GM23338 (cell line): ENCODE measurements at regions not wholly inside any gene's neighbourhood (a gene's known extent, or its start where the extent isn't known, plus 50 kb on each side); places are given as distances from the start of the nearest gene placed in this dataset.

Experiments used
- ATAC-seq: fragments of 200-7000 bp; cut with Tn5 transposase; 3 replicates; pipeline ENCODE4 v1.9.1; 2020
- DNase-seq: peaks from one replicate; pipeline ENCODE4 v3.0.0-alpha.2; 2015; ENCODE audit warnings: low spot score
- H2AFZ ChIP-seq: fragments of 200-600 bp; sonication (generic); 2 replicates; pipeline ENCODE4 v1.8.0; 2016; ENCODE audit warnings: antibody characterized with exemption, mild to moderate bottlenecking, moderate library complexity
- H3F3A ChIP-seq: fragments of 200-600 bp; sonication (generic); replicated peaks from 2 replicates; pipeline ENCODE4 v1.8.0; 2017; ENCODE audit warnings: antibody characterized with exemption, mixed run types, low read depth
- H3K27ac ChIP-seq: fragments of 200-600 bp; sonication (generic); 2 replicates; pipeline ENCODE4 v1.6.1; 2016; ENCODE audit warnings: low read depth
- H3K27me3 ChIP-seq: fragments of 200-600 bp; sonication (generic); 2 replicates; pipeline ENCODE4 v1.8.0; 2016; ENCODE audit warnings: mild to moderate bottlenecking, mixed run types, moderate library complexity; ENCODE audit not compliant: insufficient read depth
- H3K36me3 ChIP-seq: fragments of 200-600 bp; sonication (generic); 2 replicates; pipeline ENCODE4 v1.8.0; 2016; ENCODE audit warnings: mild to moderate bottlenecking; ENCODE audit not compliant: insufficient read depth
- H3K4me1 ChIP-seq: fragments of 200-600 bp; sonication (generic); 2 replicates; pipeline ENCODE4 v1.8.0; 2016; ENCODE audit warnings: mild to moderate bottlenecking, moderate library complexity; ENCODE audit not compliant: insufficient read depth
- H3K4me2 ChIP-seq: fragments of 200-600 bp; sonication (generic); 2 replicates; pipeline ENCODE4 v1.7.1; 2017; ENCODE audit warnings: mixed run types
- H3K4me3 ChIP-seq: fragments of 200-600 bp; sonication (generic); 2 replicates; pipeline ENCODE4 v1.6.1; 2016; ENCODE audit warnings: mixed run types
- H3K79me2 ChIP-seq: fragments of 200-600 bp; sonication (generic); replicated peaks from 2 replicates; pipeline ENCODE4 v1.8.0; 2017; ENCODE audit warnings: mild to moderate bottlenecking; ENCODE audit not compliant: insufficient read depth
- H3K9me2 ChIP-seq: fragments of 200-600 bp; sonication (generic); 2 replicates; pipeline ENCODE4 v1.8.0; 2017; ENCODE audit not compliant: insufficient read depth
- H4K20me1 ChIP-seq: fragments of 200-600 bp; sonication (generic); replicated peaks from 2 replicates; pipeline ENCODE4 v1.8.0; 2017; ENCODE audit warnings: mild to moderate bottlenecking; ENCODE audit not compliant: insufficient read depth
- H3K27ac Mint-ChIP-seq: 2 replicates; pipeline ENCODE4 v1.8.0; 2020; ENCODE audit warnings: inconsistent platforms, mild to moderate bottlenecking, moderate library complexity, mixed read lengths
- H3K27me3 Mint-ChIP-seq: 3 replicates; pipeline ENCODE4 v1.8.0; 2022; ENCODE audit warnings: low read depth, mild to moderate bottlenecking, moderate library complexity, mixed read lengths, inconsistent platforms; ENCODE audit not compliant: insufficient read depth, poor library complexity
- H3K36me3 Mint-ChIP-seq: 3 replicates; pipeline ENCODE4 v1.8.0; 2021; ENCODE audit warnings: low read depth, mild to moderate bottlenecking, inconsistent platforms, moderate library complexity, mixed read lengths
- H3K4me1 Mint-ChIP-seq: 3 replicates; pipeline ENCODE4 v1.8.0; 2020; ENCODE audit warnings: mild to moderate bottlenecking, inconsistent platforms, mixed read lengths
- H3K4me3 Mint-ChIP-seq: 3 replicates; pipeline ENCODE4 v1.8.0; 2021; ENCODE audit warnings: moderate library complexity, mild to moderate bottlenecking, inconsistent platforms, mixed read lengths
- H3K9me3 Mint-ChIP-seq: 3 replicates; pipeline ENCODE4 v1.8.0; 2020; ENCODE audit warnings: moderate library complexity, mild to moderate bottlenecking, inconsistent platforms, mixed read lengths
- CTCF ChIP-seq, 2 experiments: fragments of 200-600 bp in 1 of 2; sonication (generic) in 1 of 2; conservative IDR thresholded peaks; 2 replicates each; pipeline versions ENCODE4 v1.5.1 to v1.6.1; 2016 to 2017; ENCODE audit warnings: antibody characterized with exemption in 2 of 2, low read depth in 2 of 2, mild to moderate bottlenecking in 2 of 2, moderate library complexity in 1 of 2
- ETS1 ChIP-seq: IDR thresholded peaks from 2 replicates; pipeline ENCODE4 v1.6.1; 2016; ENCODE audit warnings: antibody characterized with exemption
- EZH2 ChIP-seq: fragments of 200-600 bp; sonication (generic); IDR thresholded peaks from one replicate; pipeline ENCODE4 v1.8.0; 2017; ENCODE audit warnings: antibody characterized with exemption, mild to moderate bottlenecking, low read depth; ENCODE audit not compliant: unreplicated experiment
- STAT1 ChIP-seq: IDR thresholded peaks from one replicate; pipeline ENCODE4 v1.6.1; 2016; ENCODE audit warnings: antibody characterized with exemption; ENCODE audit not compliant: unreplicated experiment
- ZNF114 ChIP-seq: fragments of 250-450 bp; sonication (Bioruptor Pico); IDR thresholded peaks from 2 replicates; pipeline ENCODE4 v1.5.0; 2020; ENCODE audit warnings: mild to moderate bottlenecking, moderate library complexity
- ZNF462 ChIP-seq: fragments of 250-450 bp; sonication (Bioruptor Pico); IDR thresholded peaks from 2 replicates; pipeline ENCODE4 v1.5.0; 2020; ENCODE audit warnings: mild to moderate bottlenecking, moderate library complexity

GRCh38 chrX:46029777-46030176, 515.4 kb downstream of the ZNF674 start:
- no peaks in the 10 kb centered on the region for H3F3A ChIP-seq
- H3K27ac Mint-ChIP-seq, result no peak overlapping the region
- no peaks in the 10 kb centered on the region for H3K9me2 ChIP-seq
- H3K4me2 ChIP-seq, result no peak overlapping the region
- H4K20me1 ChIP-seq, result no peaks in the 10 kb centered on the region
- H3K4me1 ChIP-seq, result no peaks in the 10 kb centered on the region
- ATAC-seq (no peak), DNase-seq (no peak)
- no peak overlapping the region for H3K27ac ChIP-seq
- H2AFZ ChIP-seq, result no peak overlapping the region
- H3K27me3 Mint-ChIP-seq, result no peaks in the 10 kb centered on the region
- H3K4me3 ChIP-seq, result no peak overlapping the region
- H3K9me3 Mint-ChIP-seq, result no peaks in the 10 kb centered on the region; the same call in 2 of the 3 replicates
- no peak for TF ChIP-seq STAT1
- no peak for TF ChIP-seq ZNF462 (CRISPR knock-in tag)
- TF ChIP-seq ZNF114 (CRISPR knock-in tag), result no peak
- no peak for TF ChIP-seq ETS1
- TF ChIP-seq CTCF (conservative IDR thresholded peaks at IDR 0.05; ENCODE audit: low read depth in 2 of 2), result no peak
- TF ChIP-seq EZH2, result no peak
- H3K4me1 Mint-ChIP-seq, result no peaks in the 10 kb centered on the region
- no peaks in the 10 kb centered on the region for H3K36me3 ChIP-seq
- H3K4me3 Mint-ChIP-seq, result no peak overlapping the region
- H3K27me3 ChIP-seq, result no peaks in the 10 kb centered on the region
- H3K79me2 ChIP-seq, result no peaks in the 10 kb centered on the region
- no peaks in the 10 kb centered on the region for H3K36me3 Mint-ChIP-seq
